Upper lobe of left lung (tissue), 4 donors: ENCODE measurements at regions not wholly inside any gene's neighbourhood (a gene's known extent, or its start where the extent isn't known, plus 50 kb on each side); places are given as distances from the start of the nearest gene placed in this dataset.
"Not testable (repeated sequence)": the region's sequence is repeated elsewhere in the genome, so short reads cannot be mapped to it uniquely, and the experiment has no call there.

Experiments used
- POLR2AphosphoS5 ChIP-seq, 2 donors: sonication (generic); formaldehyde crosslinking; IDR thresholded peaks; one replicate each; pipeline ENCODE4 v1.5.1; 2017; ENCODE audit warnings: antibody characterized with exemption in 2 of 2
- TF ChIP-seq, protein P1 (sequence below), 6 experiments: fragments of 450-650 bp in 4 of 6; fragments of 200-600 bp in 2 of 6; sonication (generic) in 2 of 6; IDR thresholded peaks; one replicate each; pipeline ENCODE4 v1.5.1; 2016 to 2019; ENCODE audit warnings: antibody characterized with exemption in 6 of 6

DNA sequence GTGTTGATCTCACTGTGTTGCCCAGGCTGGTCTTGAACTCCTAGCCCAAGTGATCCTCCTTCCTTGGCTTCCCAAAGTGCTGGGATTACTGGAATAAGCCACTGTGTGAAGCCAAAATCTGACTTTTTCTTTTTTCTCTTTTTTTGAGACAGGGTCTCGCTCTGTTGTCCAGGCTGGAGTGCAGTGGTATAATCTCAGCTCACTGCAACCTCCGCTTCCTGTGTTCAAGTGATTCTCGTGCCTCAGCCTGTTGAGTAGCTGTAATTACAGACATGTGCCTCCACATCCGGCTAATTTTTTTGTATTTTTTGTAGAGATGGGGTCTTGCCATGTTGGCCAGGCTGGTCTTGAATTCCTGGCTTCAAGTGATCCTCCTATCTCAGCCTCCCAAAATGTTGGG, 61.3 kb downstream of the IRX5 start:
- TF ChIP-seq, protein P1, sequence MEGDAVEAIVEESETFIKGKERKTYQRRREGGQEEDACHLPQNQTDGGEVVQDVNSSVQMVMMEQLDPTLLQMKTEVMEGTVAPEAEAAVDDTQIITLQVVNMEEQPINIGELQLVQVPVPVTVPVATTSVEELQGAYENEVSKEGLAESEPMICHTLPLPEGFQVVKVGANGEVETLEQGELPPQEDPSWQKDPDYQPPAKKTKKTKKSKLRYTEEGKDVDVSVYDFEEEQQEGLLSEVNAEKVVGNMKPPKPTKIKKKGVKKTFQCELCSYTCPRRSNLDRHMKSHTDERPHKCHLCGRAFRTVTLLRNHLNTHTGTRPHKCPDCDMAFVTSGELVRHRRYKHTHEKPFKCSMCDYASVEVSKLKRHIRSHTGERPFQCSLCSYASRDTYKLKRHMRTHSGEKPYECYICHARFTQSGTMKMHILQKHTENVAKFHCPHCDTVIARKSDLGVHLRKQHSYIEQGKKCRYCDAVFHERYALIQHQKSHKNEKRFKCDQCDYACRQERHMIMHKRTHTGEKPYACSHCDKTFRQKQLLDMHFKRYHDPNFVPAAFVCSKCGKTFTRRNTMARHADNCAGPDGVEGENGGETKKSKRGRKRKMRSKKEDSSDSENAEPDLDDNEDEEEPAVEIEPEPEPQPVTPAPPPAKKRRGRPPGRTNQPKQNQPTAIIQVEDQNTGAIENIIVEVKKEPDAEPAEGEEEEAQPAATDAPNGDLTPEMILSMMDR (IDR thresholded peaks at IDR 0.05), result not testable (repeated sequence)
- TF ChIP-seq POLR2AphosphoS5 (IDR thresholded peaks at IDR 0.05), result not testable (repeated sequence)
